GM18507 (cell line): ENCODE measurements at regions not wholly inside any gene's neighbourhood (a gene's known extent, or its start where the extent isn't known, plus 50 kb on each side); places are given as distances from the start of the nearest gene placed in this dataset.
"Not testable (repeated sequence)": the region's sequence is repeated elsewhere in the genome, so short reads cannot be mapped to it uniquely, and the experiment has no call there.

Source experiments
- DNase-seq: peaks from one replicate; pipeline ENCODE4 v3.0.0; 2011; ENCODE audit warnings: low read depth; ENCODE audit not compliant: insufficient read length; ENCODE audit errors: extremely low spot score
- FAIRE-seq: peaks from 2 replicates; lab custom pipeline; 2011; peaks lifted over from hg19 to GRCh38; lab: Jason Lieb, UNC

GRCh38 chr4:34261799-34262314 lies 1982.5 kb downstream of the ARAP2 start:
- no peak for DNase-seq

GRCh38 chr4:34269613-34270012 lies 1974.7 kb downstream of the ARAP2 start:
- no peak for FAIRE-seq
- DNase-seq, result no peak

More at GRCh38 chr4:34261799-34262314, 1982.5 kb downstream of the ARAP2 start:
- no peak for FAIRE-seq

- FAIRE-seq (no peak), DNase-seq (no peak)
These were observed 1972.6 kb downstream of the ARAP2 start for GRCh38 chr4:34271479-34272355.

- DNase-seq (no peak), FAIRE-seq (no peak)
These were observed 1965.3 kb downstream of the ARAP2 start for GRCh38 chr4:34279011-34279410.

GRCh38 chr4:34280131-34280530 lies 1964.2 kb downstream of the ARAP2 start:
- no peak for FAIRE-seq

GRCh38 chr4:34281826-34282225 lies 1962.5 kb downstream of the ARAP2 start:
- FAIRE-seq (no peak), DNase-seq (no peak)

More at GRCh38 chr4:34280131-34280530, 1964.2 kb downstream of the ARAP2 start:
- no peak for DNase-seq

- DNase-seq (no peak), FAIRE-seq (no peak)
These were observed 1954.8 kb downstream of the ARAP2 start for GRCh38 chr4:34289489-34289888.

- no peak for FAIRE-seq
- no peak for DNase-seq
These were observed 1954.4 kb downstream of the ARAP2 start for GRCh38 chr4:34289962-34290361.

GRCh38 chr4:34293459-34293858 lies 1950.9 kb downstream of the ARAP2 start:
- FAIRE-seq, result no peak
- no peak for DNase-seq

- no peak for FAIRE-seq
- no peak for DNase-seq
These were observed 1934.9 kb downstream of the ARAP2 start for GRCh38 chr4:34309383-34309906.

GRCh38 chr4:34318773-34319172 lies 1925.5 kb downstream of the ARAP2 start:
- no peak for DNase-seq
- no peak for FAIRE-seq

- no peak for FAIRE-seq
- DNase-seq, result no peak
These were observed 1920.6 kb downstream of the ARAP2 start for GRCh38 chr4:34323549-34324320.

- no peak for FAIRE-seq
- no peak for DNase-seq
These were observed 1915.4 kb downstream of the ARAP2 start for GRCh38 chr4:34328939-34329338.

- FAIRE-seq, DNase-seq: not testable (repeated sequence)
These were observed 1909.2 kb downstream of the ARAP2 start for GRCh38 chr4:34335156-34335555.

GRCh38 chr4:34335556-34335955 lies 1908.8 kb downstream of the ARAP2 start:
- FAIRE-seq, DNase-seq: not testable (repeated sequence)

- FAIRE-seq (no peak), DNase-seq (no peak)
These were observed 1881.7 kb downstream of the ARAP2 start for GRCh38 chr4:34362654-34363053.

- no peak for FAIRE-seq
These were observed 1880.5 kb downstream of the ARAP2 start for GRCh38 chr4:34363842-34364241.

GRCh38 chr4:34365946-34366345 lies 1878.4 kb downstream of the ARAP2 start:
- no peak for FAIRE-seq
- DNase-seq, result no peak

More at GRCh38 chr4:34363842-34364241, 1880.5 kb downstream of the ARAP2 start:
- no peak for DNase-seq

GRCh38 chr4:34371676-34372075 lies 1872.6 kb downstream of the ARAP2 start:
- DNase-seq (no peak), FAIRE-seq (no peak)

GRCh38 chr4:34372815-34373214 lies 1871.5 kb downstream of the ARAP2 start:
- no peak for DNase-seq
- FAIRE-seq, result no peak
